HL-60 (cell line): ENCODE measurements at regions not wholly inside any gene's neighbourhood (a gene's known extent, or its start where the extent isn't known, plus 50 kb on each side); places are given as distances from the start of the nearest gene placed in this dataset.

Experiments
- GABPA ChIP-seq: IDR thresholded peaks from 2 replicates; pipeline ENCODE4 v1.6.1; 2012; ENCODE audit warnings: low read depth
- POLR2AphosphoS5 ChIP-seq: IDR thresholded peaks from 2 replicates; pipeline ENCODE4 v1.6.1; 2012; ENCODE audit warnings: low read depth
- SPI1 ChIP-seq: IDR thresholded peaks from 2 replicates; pipeline ENCODE4 v1.6.1; 2012; ENCODE audit warnings: low read depth, mild to moderate bottlenecking, borderline replicate concordance
- TF ChIP-seq, protein P1 (sequence below): IDR thresholded peaks from one replicate; pipeline ENCODE4 v1.5.1; 2011; ENCODE audit warnings: low read length, control low read depth, inconsistent platforms; ENCODE audit not compliant: insufficient read depth

DNA sequence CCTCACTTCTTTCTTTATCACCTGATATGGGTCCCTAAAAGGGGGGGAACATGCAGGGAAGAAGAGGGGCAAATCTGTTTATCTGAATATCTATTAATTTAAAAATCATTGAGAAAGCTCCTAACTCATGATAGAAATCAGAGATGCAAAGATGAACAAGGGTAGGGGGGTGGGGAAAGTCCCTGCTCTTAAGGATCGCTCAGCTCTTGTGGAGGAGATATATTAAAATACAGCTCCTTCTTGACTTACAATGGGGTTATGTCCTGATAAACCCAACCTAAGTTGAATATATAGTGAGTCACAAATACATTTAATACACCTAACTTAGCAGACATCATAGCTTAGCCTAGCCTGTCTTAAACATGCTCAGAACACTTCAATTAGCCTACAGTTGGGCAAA, 237.5 kb downstream of the MAF start:
- no peak for TF ChIP-seq SPI1
- TF ChIP-seq, protein P1, sequence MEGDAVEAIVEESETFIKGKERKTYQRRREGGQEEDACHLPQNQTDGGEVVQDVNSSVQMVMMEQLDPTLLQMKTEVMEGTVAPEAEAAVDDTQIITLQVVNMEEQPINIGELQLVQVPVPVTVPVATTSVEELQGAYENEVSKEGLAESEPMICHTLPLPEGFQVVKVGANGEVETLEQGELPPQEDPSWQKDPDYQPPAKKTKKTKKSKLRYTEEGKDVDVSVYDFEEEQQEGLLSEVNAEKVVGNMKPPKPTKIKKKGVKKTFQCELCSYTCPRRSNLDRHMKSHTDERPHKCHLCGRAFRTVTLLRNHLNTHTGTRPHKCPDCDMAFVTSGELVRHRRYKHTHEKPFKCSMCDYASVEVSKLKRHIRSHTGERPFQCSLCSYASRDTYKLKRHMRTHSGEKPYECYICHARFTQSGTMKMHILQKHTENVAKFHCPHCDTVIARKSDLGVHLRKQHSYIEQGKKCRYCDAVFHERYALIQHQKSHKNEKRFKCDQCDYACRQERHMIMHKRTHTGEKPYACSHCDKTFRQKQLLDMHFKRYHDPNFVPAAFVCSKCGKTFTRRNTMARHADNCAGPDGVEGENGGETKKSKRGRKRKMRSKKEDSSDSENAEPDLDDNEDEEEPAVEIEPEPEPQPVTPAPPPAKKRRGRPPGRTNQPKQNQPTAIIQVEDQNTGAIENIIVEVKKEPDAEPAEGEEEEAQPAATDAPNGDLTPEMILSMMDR: no peak
- no peak for TF ChIP-seq POLR2AphosphoS5
- TF ChIP-seq GABPA: no peak
